GM12878 (cell line): ENCODE measurements at regions not wholly inside any gene's neighbourhood (a gene's known extent, or its start where the extent isn't known, plus 50 kb on each side); places are given as distances from the start of the nearest gene placed in this dataset.

ENCODE experiments used
- ATAC-seq: fragments of 200-7000 bp; cut with Tn5 transposase; 3 replicates; pipeline ENCODE4 v1.9.1; 2020; ENCODE audit warnings: mild to moderate bottlenecking, moderate library complexity
- BruUV-seq: library from RNA; stranded (reverse); fragments of 400-500 nt; replicated peaks from 2 replicates; lab custom pipeline; 2021; lab: Mats Ljungman, UMichigan
- CTCF ChIA-PET: fragments of 300-600 bp; sonication (Branson Sonifier 250); formaldehyde crosslinking; extraction: SDS; loops from one replicate; lab custom pipeline; 2021; ENCODE audit warnings: inconsistent platforms; lab: Yijun Ruan, JAX
- POLR2A ChIA-PET: fragments of 350-600 bp; formaldehyde crosslinking; extraction: SDS; loops from one replicate; lab custom pipeline; 2021; ENCODE audit warnings: inconsistent platforms; lab: Charles Lee
- RAD21 ChIA-PET: fragments of 300-600 bp; sonication (Branson Sonifier 250); formaldehyde crosslinking; loops from one replicate; lab custom pipeline; 2023; ENCODE audit warnings: antibody characterized with exemption; ENCODE audit not compliant: unreplicated experiment; lab: Charles Lee
- SMC1A ChIA-PET: fragments of 300-600 bp; sonication (Branson Sonifier 250); formaldehyde crosslinking; loops from one replicate; lab custom pipeline; 2023; ENCODE audit not compliant: unreplicated experiment, uncharacterized antibody; lab: Charles Lee
- DNase-seq: peaks from one replicate; pipeline ENCODE4 v3.0.0-alpha.2; 2011; ENCODE audit warnings: low read depth, low spot score
- FAIRE-seq: peaks from 3 replicates; lab custom pipeline; 2011; peaks lifted over from hg19 to GRCh38; lab: Jason Lieb, UNC
- H2AFZ ChIP-seq: 2 replicates; pipeline ENCODE4 v1.6.0; 2011; ENCODE audit warnings: low read depth, low read length, control low read depth; ENCODE audit not compliant: control insufficient read depth
- H3K27ac ChIP-seq: 2 replicates; pipeline ENCODE4 v1.5.1; 2011; ENCODE audit warnings: control low read depth; ENCODE audit not compliant: control insufficient read depth, insufficient read depth
- H3K27me3 ChIP-seq, 2 experiments: replicated peaks in 1 of 2; 2 replicates each; pipeline versions ENCODE4 v1.6.0 to v1.6.1; 2011; ENCODE audit warnings: low read length in 1 of 2; ENCODE audit not compliant: control insufficient read depth in 2 of 2, insufficient read depth in 2 of 2
- H3K36me3 ChIP-seq, 2 experiments: 2 replicates each; pipeline ENCODE4 v1.5.1; 2011; ENCODE audit warnings: low read length in 1 of 2; ENCODE audit not compliant: control insufficient read depth in 2 of 2, insufficient read depth in 2 of 2
- H3K4me1 ChIP-seq: 2 replicates; pipeline ENCODE4 v1.6.1; 2011; ENCODE audit warnings: mild to moderate bottlenecking, low read length, moderate library complexity, mixed read lengths; ENCODE audit not compliant: control insufficient read depth, insufficient read depth
- H3K4me2 ChIP-seq: 2 replicates; pipeline ENCODE4 v1.6.0; 2011; ENCODE audit warnings: control low read depth; ENCODE audit not compliant: control insufficient read depth, insufficient read depth
- H3K4me3 ChIP-seq: fragments of 200-600 bp; sonication (generic); 2 replicates; pipeline ENCODE4 v1.5.1; 2016
- H3K79me2 ChIP-seq: 2 replicates; pipeline ENCODE4 v1.6.0; 2011; ENCODE audit warnings: low read length; ENCODE audit not compliant: control insufficient read depth, insufficient read depth
- H3K9ac ChIP-seq: 2 replicates; pipeline ENCODE4 v1.8.0; 2011; ENCODE audit warnings: low read length, control low read depth, mixed read lengths; ENCODE audit not compliant: control insufficient read depth, insufficient read depth
- H3K9me3 ChIP-seq: replicated peaks from 3 replicates; pipeline ENCODE4 v1.5.1; 2011; ENCODE audit warnings: mild to moderate bottlenecking, low read length; ENCODE audit not compliant: control insufficient read depth, insufficient read depth
- H4K20me1 ChIP-seq: 2 replicates; pipeline ENCODE4 v1.6.0; 2011; ENCODE audit not compliant: control insufficient read depth, insufficient read depth
- FOS ChIP-seq: IDR thresholded peaks from 3 replicates; pipeline ENCODE4 v1.6.1; 2011; ENCODE audit warnings: borderline replicate concordance; ENCODE audit not compliant: insufficient read length; ENCODE audit errors: extremely low read depth
- GATAD2B ChIP-seq: fragments of 450-650 bp; conservative IDR thresholded peaks from 2 replicates; pipeline ENCODE4 v1.6.1; 2017; ENCODE audit warnings: low read depth, mild to moderate bottlenecking, moderate library complexity
- IKZF1 ChIP-seq: fragments of 450-650 bp; conservative IDR thresholded peaks from 2 replicates; pipeline ENCODE4 v1.6.1; 2017; ENCODE audit warnings: antibody characterized with exemption, mild to moderate bottlenecking
- LARP7 ChIP-seq: fragments of 450-650 bp; IDR thresholded peaks from 2 replicates; pipeline ENCODE4 v1.6.1; 2017; ENCODE audit warnings: mild to moderate bottlenecking
- MAX ChIP-seq: IDR thresholded peaks from 2 replicates; pipeline ENCODE4 v1.6.1; 2012; ENCODE audit warnings: low read depth, low read length, improper control_type of control experiment
- NFIC ChIP-seq: IDR thresholded peaks from 2 replicates; pipeline ENCODE4 v1.6.1; 2012; ENCODE audit warnings: low read depth, mild to moderate bottlenecking, inconsistent platforms, low read length, moderate library complexity
- NRF1 ChIP-seq: conservative IDR thresholded peaks from 2 replicates; pipeline ENCODE4 v1.6.1; 2011; ENCODE audit warnings: mild to moderate bottlenecking, low read depth, low read length, improper control_type of control experiment
- PAX8 ChIP-seq: fragments of 450-650 bp; IDR thresholded peaks from 2 replicates; pipeline ENCODE4 v1.6.1; 2017; ENCODE audit warnings: mild to moderate bottlenecking, moderate library complexity
- PBX3 ChIP-seq: IDR thresholded peaks from 2 replicates; pipeline ENCODE4 v1.6.1; 2011; ENCODE audit warnings: mild to moderate bottlenecking, low read depth, low read length, moderate library complexity; ENCODE audit not compliant: insufficient replicate concordance
- RAD21 ChIP-seq: IDR thresholded peaks from 2 replicates; pipeline ENCODE4 v1.6.1; 2011; ENCODE audit warnings: mild to moderate bottlenecking, low read depth, low read length, moderate library complexity; ENCODE audit not compliant: insufficient read depth
- RELA ChIP-seq: fragments of 450-650 bp; IDR thresholded peaks from 2 replicates; pipeline ENCODE4 v1.8.0; 2014; ENCODE audit warnings: borderline replicate concordance; ENCODE audit not compliant: partially characterized antibody
- RUNX3 ChIP-seq: IDR thresholded peaks from 2 replicates; pipeline ENCODE4 v1.6.1; 2012; ENCODE audit warnings: low read length, inconsistent platforms
- SIX5 ChIP-seq: IDR thresholded peaks from 2 replicates; pipeline ENCODE4 v1.6.1; 2011; ENCODE audit warnings: mild to moderate bottlenecking, low read depth, low read length, moderate library complexity; ENCODE audit not compliant: severe bottlenecking
- SKIL ChIP-seq: fragments of 450-650 bp; IDR thresholded peaks from 2 replicates; pipeline ENCODE4 v1.6.1; 2017; ENCODE audit warnings: mild to moderate bottlenecking, low read depth, inconsistent platforms; ENCODE audit not compliant: poor library complexity, severe bottlenecking
- SUZ12 ChIP-seq: fragments of 200-600 bp; sonication (generic); IDR thresholded peaks from one replicate; pipeline ENCODE4 v1.6.1; 2018; ENCODE audit warnings: antibody characterized with exemption, mild to moderate bottlenecking; ENCODE audit not compliant: unreplicated experiment
- ZBTB40 ChIP-seq: fragments of 450-650 bp; IDR thresholded peaks from 2 replicates; pipeline ENCODE4 v1.6.1; 2016; ENCODE audit warnings: mild to moderate bottlenecking, moderate library complexity, borderline replicate concordance
- ZNF384 ChIP-seq: IDR thresholded peaks from 2 replicates; pipeline ENCODE4 v1.6.1; 2012; ENCODE audit warnings: low read depth, mild to moderate bottlenecking, low read length, improper control_type of control experiment, borderline replicate concordance
- WGBS: methylation state at CpG from one replicate; pipeline ENCODE4 v1.1.6; 2016; ENCODE audit warnings: low lambda C conversion rate; ENCODE audit not compliant: insufficient replicate concordance, insufficient coverage; ENCODE audit errors: missing lambda C conversion rate; 5-methylcytosine and 5-hydroxymethylcytosine counted together
- in situ Hi-C: fragments of 300-500 bp; cut with MboI; formaldehyde crosslinking; loops from 9 replicates; pipeline ENCODE4 v1.14.3; 2018; ENCODE audit warnings: mixed read lengths
- intact Hi-C: fragments of 100-400 bp; cut with micrococcal nuclease; formaldehyde crosslinking; loops from one replicate; pipeline ENCODE4 v1.14.2; 2022; ENCODE audit not compliant: unreplicated experiment

- SMC1A ChIA-PET, result no interaction called here
- Histone ChIP-seq H3K9me3 (no peaks in the 10 kb centered on the region; the same call in 2 of the 3 replicates), H3K4me3 (no peak overlapping the region), H3K4me1 (no peaks in the 10 kb centered on the region), H2AFZ (no peak overlapping the region), H3K9ac (no peak overlapping the region), H3K27ac (no peak overlapping the region), H3K79me2 (no peaks in the 10 kb centered on the region), H3K4me2 (no peak overlapping the region), H3K36me3 (no peaks in the 10 kb centered on the region), H4K20me1 (no peaks in the 10 kb centered on the region), H3K27me3 (no peaks in the 10 kb centered on the region)
- intact Hi-C loops, result no loop called here
- RAD21 ChIA-PET, result no interaction called here
- BruUV-seq, result no TSS peak
- DNase-seq (no peak), FAIRE-seq (no peak), ATAC-seq (no peak)
- CTCF ChIA-PET, result no interaction called here
- WGBS, result 56% methylated on average over 4 of the region's 4 CpGs
- POLR2A ChIA-PET, result no interaction called here
- in situ Hi-C loops, result no loop called here
- TF ChIP-seq SIX5 (no peak), PAX8 (no peak), GATAD2B (no peak), SUZ12 (no peak), RELA (no peak), ZBTB40 (no peak), SKIL (no peak), FOS (no peak), RUNX3 (no peak), MAX (no peak), NRF1 (no peak), IKZF1 (no peak), PBX3 (no peak), RAD21 (no peak), ZNF384 (no peak), NFIC (no peak), LARP7 (no peak)
These were observed 194.5 kb upstream of the DAB2 start for GRCh38 chr5:39619168-39619818.
